Suprapubic skin (tissue), 4 donors: ENCODE measurements at regions not wholly inside any gene's neighbourhood (a gene's known extent, or its start where the extent isn't known, plus 50 kb on each side); places are given as distances from the start of the nearest gene placed in this dataset.

ENCODE experiments used
- DNase-seq, 2 donors: peaks; one replicate each; pipeline ENCODE4 v3.0.0-alpha.2; 2019; ENCODE audit warnings: low spot score in 2 of 2
- H3K27ac ChIP-seq: fragments of 200-600 bp; sonication (generic); one replicate; pipeline ENCODE4 v1.5.1; 2019
- H3K27me3 ChIP-seq: fragments of 200-600 bp; sonication (generic); one replicate; pipeline ENCODE4 v1.5.1; 2019
- H3K36me3 ChIP-seq: fragments of 200-600 bp; sonication (generic); one replicate; pipeline ENCODE4 v1.5.1; 2019
- H3K4me1 ChIP-seq: fragments of 200-600 bp; sonication (generic); one replicate; pipeline ENCODE4 v1.5.1; 2019
- H3K4me3 ChIP-seq: fragments of 200-600 bp; sonication (generic); one replicate; pipeline ENCODE4 v1.5.1; 2019; ENCODE audit warnings: mild to moderate bottlenecking
- H3K9me3 ChIP-seq: fragments of 200-600 bp; sonication (generic); one replicate; pipeline ENCODE4 v1.5.1; 2019
- CTCF ChIP-seq, 2 donors: fragments of 200-600 bp in 1 of 2; fragments of 450-650 bp in 1 of 2; sonication (generic) in 1 of 2; IDR thresholded peaks; one replicate each; pipeline ENCODE4 v1.5.1; 2016 to 2019; ENCODE audit warnings: antibody characterized with exemption in 2 of 2, mild to moderate bottlenecking in 1 of 2, moderate library complexity in 1 of 2
- EP300 ChIP-seq: sonication (generic); formaldehyde crosslinking; IDR thresholded peaks from one replicate; pipeline ENCODE4 v1.6.1; 2017; ENCODE audit warnings: antibody characterized with exemption
- POLR2A ChIP-seq, 2 donors: fragments of 450-650 bp; IDR thresholded peaks; one replicate each; pipeline ENCODE4 v1.6.1; 2017; ENCODE audit warnings: antibody characterized with exemption in 2 of 2, mild to moderate bottlenecking in 2 of 2, moderate library complexity in 2 of 2
- POLR2AphosphoS5 ChIP-seq, 3 donors: sonication (generic); formaldehyde crosslinking; IDR thresholded peaks; one replicate each; pipeline ENCODE4 v1.6.1; 2017; ENCODE audit warnings: antibody characterized with exemption in 3 of 3
- WGBS: methylation state at CpG from one replicate; pipeline ENCODE4 v1.1.5; 2018; 5-methylcytosine and 5-hydroxymethylcytosine counted together

GRCh38 chr3:99131876-99132275 is 230.4 kb upstream of the DCBLD2 start:
- Histone ChIP-seq H3K27me3 (no peaks in the 10 kb centered on the region), H3K27ac (no peak overlapping the region), H3K4me3 (no peak overlapping the region), H3K36me3 (no peaks in the 10 kb centered on the region), H3K9me3 (no peaks in the 10 kb centered on the region), H3K4me1 (peaks cover 16% of the 10 kb centered on the region)
- no peak for DNase-seq
- TF ChIP-seq EP300 (no peak), POLR2AphosphoS5 (IDR thresholded peaks at IDR 0.05) (no peak), CTCF (IDR thresholded peaks at IDR 0.05) (no peak)

GRCh38 chr3:99128725-99129505 is 227.4 kb upstream of the DCBLD2 start:
- DNase-seq, result no peak
- H3K9me3 ChIP-seq, result no peaks in the 10 kb centered on the region
- TF ChIP-seq POLR2A (IDR thresholded peaks at IDR 0.05), result no peak
- 29% methylated on average over 4 of the region's 4 CpGs for WGBS
- no peak overlapping the region for H3K4me3 ChIP-seq
- H3K27ac ChIP-seq, result no peak overlapping the region
- peaks cover 16% of the 10 kb centered on the region for H3K4me1 ChIP-seq
- H3K27me3 ChIP-seq, result no peaks in the 10 kb centered on the region
- no peaks in the 10 kb centered on the region for H3K36me3 ChIP-seq

- no peak for TF ChIP-seq EP300
- no peak for TF ChIP-seq CTCF (IDR thresholded peaks at IDR 0.05)
- TF ChIP-seq POLR2AphosphoS5 (IDR thresholded peaks at IDR 0.05), result no peak
- no peak for TF ChIP-seq POLR2A (IDR thresholded peaks at IDR 0.05)
- Histone ChIP-seq H3K4me3 (no peak overlapping the region), H3K36me3 (no peaks in the 10 kb centered on the region), H3K27me3 (no peaks in the 10 kb centered on the region), H3K9me3 (no peaks in the 10 kb centered on the region), H3K27ac (no peak overlapping the region), H3K4me1 (peaks cover 16% of the 10 kb centered on the region)
- WGBS, result 52% methylated on average over 2 of the region's 2 CpGs
- no peak for DNase-seq
Measured at GRCh38 chr3:99128235-99128634, 226.7 kb upstream of the DCBLD2 start.

GRCh38 chr3:99126316-99126715 is 224.8 kb upstream of the DCBLD2 start:
- H3K27me3 ChIP-seq, result no peaks in the 10 kb centered on the region
- WGBS, result 73% methylated on average over 1 of the region's 1 CpG
- no peaks in the 10 kb centered on the region for H3K9me3 ChIP-seq
- TF ChIP-seq CTCF (IDR thresholded peaks at IDR 0.05) (no peak), EP300 (no peak), POLR2A (IDR thresholded peaks at IDR 0.05) (no peak), POLR2AphosphoS5 (IDR thresholded peaks at IDR 0.05) (no peak)
- no peak for DNase-seq
- no peak overlapping the region for H3K27ac ChIP-seq
- no peak overlapping the region for H3K4me3 ChIP-seq
- H3K36me3 ChIP-seq, result no peaks in the 10 kb centered on the region
- peaks cover 16% of the 10 kb centered on the region for H3K4me1 ChIP-seq

- H3K4me1 ChIP-seq, result no peaks in the 10 kb centered on the region
- WGBS, result 100% methylated on average over 1 of the region's 1 CpG
- DNase-seq, result no peak
- TF ChIP-seq POLR2A (IDR thresholded peaks at IDR 0.05), result no peak
- TF ChIP-seq CTCF (IDR thresholded peaks at IDR 0.05), result no peak
- TF ChIP-seq EP300, result no peak
- no peak for TF ChIP-seq POLR2AphosphoS5 (IDR thresholded peaks at IDR 0.05)
- no peak overlapping the region for H3K27ac ChIP-seq
- no peak overlapping the region for H3K4me3 ChIP-seq
- H3K9me3 ChIP-seq, result no peaks in the 10 kb centered on the region
- no peaks in the 10 kb centered on the region for H3K27me3 ChIP-seq
- H3K36me3 ChIP-seq, result no peaks in the 10 kb centered on the region
Measured at GRCh38 chr3:99119385-99119784, 217.9 kb upstream of the DCBLD2 start.

GRCh38 chr3:99118381-99118780 is 216.9 kb upstream of the DCBLD2 start:
- Histone ChIP-seq H3K4me1 (no peaks in the 10 kb centered on the region), H3K9me3 (no peaks in the 10 kb centered on the region), H3K27me3 (no peaks in the 10 kb centered on the region), H3K36me3 (no peaks in the 10 kb centered on the region), H3K27ac (no peak overlapping the region), H3K4me3 (no peak overlapping the region)
- TF ChIP-seq POLR2A (IDR thresholded peaks at IDR 0.05), result no peak
- TF ChIP-seq EP300, result no peak
- TF ChIP-seq POLR2AphosphoS5 (IDR thresholded peaks at IDR 0.05), result no peak
- TF ChIP-seq CTCF (IDR thresholded peaks at IDR 0.05), result no peak
- whole genome bisulfite sequencing, result 0% methylated on average over 1 of the region's 1 CpG
- DNase-seq, result no peak
